AG08395 (cell line): ENCODE measurements at regions not wholly inside any gene's neighbourhood (a gene's known extent, or its start where the extent isn't known, plus 50 kb on each side); places are given as distances from the start of the nearest gene placed in this dataset.
"Not testable (repeated sequence)": the region's sequence is repeated elsewhere in the genome, so short reads cannot be mapped to it uniquely, and the experiment has no call there.

Experiments used
- DNase-seq: peaks from one replicate; pipeline ENCODE4 v3.0.0; 2012; ENCODE audit warnings: mixed read lengths, low spot score

- DNase-seq: no peak
Observed at GRCh38 chr4:29307256-29307655, 1412.9 kb upstream of the PCDH7 start.

GRCh38 chr4:29307755-29308154 is 1412.4 kb upstream of the PCDH7 start:
- DNase-seq: no peak

DNA sequence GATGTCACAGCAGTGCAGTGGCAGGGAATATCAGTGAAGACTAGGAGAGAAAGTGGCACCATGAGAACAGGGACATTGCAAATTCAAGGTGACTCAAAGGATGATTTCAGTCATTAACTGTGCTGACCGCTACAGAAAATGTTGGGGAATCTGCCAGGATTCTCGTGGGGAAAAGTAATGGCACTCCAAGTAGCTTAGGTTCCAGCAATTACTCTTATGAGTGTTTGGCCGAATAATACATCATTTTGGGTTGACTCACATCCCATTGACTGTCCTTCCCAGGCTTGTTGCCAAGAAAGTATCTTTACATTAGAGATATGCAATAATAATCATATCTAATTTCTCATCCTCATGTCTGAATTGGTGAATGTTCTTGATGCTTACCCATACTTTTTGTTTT is 1411.1 kb upstream of the PCDH7 start:
- DNase-seq: no peak

- DNase-seq: no peak
Observed at GRCh38 chr4:29310252-29310651, 1409.9 kb upstream of the PCDH7 start.

DNA sequence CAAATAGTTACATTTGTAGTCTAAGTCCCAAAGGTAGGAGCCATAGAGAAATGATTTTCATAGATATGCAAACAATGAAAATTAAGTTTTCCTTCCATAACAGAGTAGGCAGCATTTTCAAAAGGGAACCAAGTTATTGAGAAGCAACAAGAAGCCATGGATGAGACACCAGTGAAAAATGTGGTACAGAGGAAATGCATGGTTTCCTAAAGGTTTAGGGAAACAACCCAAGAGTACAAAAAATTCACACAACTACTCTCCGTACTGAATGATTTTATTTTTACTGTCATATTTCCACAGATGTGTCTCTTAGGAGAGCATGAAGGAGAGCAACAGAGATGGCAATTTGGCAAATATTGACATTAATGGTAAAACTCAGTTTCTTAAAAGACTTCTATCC is 1408.9 kb upstream of the PCDH7 start:
- DNase-seq: no peak

- DNase-seq: no peak
Observed at GRCh38 chr4:29319663-29320340, 1400.4 kb upstream of the PCDH7 start.

DNA sequence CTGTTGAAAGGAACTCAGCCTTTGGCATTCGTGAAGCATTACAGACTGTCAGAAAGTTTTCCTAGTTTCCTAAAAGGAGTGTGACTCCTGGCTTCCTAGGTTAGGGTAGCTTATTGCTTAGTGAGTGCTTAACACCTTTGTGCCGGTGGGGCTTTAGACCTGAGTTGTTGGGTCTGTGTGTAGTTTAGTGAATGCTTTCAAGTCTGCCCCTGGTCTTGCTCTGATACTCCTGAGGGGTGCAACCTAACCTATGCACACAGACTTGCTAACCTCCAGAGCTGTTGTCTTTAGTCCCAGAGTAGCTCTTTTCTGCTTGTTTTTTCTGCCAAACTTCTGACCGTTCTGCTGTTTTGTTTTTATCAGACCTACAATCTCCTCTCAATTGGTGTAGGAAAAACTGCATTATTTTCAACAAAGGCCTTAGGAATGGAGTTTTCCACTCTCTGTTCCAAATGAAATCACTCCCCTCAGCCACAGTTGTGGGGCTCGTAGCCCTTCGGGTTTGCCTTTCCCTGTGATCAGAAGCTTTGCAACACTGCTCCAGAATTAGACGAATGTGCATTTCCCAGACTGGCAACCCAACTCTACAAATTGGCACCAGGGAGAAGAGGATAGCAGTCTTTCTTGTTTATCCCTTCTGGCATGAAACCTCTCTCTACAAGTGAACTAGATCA is 1399.1 kb upstream of the PCDH7 start:
- no peak for DNase-seq

DNA sequence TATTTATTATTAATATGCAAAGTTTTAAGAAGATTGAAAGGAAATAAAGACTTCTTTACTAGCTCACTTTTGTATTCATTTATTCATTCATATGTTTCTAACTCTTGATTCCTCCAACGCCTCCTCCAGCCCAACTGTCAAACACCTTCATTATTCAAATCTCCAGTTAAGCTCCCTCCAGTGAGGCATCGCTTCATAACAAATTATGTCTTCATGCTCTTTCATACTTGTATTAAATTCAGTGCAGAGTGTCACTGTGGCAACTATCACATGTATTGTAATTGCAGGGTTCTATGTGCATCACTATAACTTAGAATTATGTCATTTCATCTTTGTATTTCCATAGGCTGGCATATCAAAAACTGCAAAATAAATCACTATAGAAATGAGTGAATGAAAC is 1394.2 kb upstream of the PCDH7 start:
- DNase-seq: no peak

- DNase-seq: no peak
Observed at GRCh38 chr4:29326816-29327215, 1393.4 kb upstream of the PCDH7 start.

GRCh38 chr4:29336861-29337260 is 1383.3 kb upstream of the PCDH7 start:
- no peak for DNase-seq

DNA sequence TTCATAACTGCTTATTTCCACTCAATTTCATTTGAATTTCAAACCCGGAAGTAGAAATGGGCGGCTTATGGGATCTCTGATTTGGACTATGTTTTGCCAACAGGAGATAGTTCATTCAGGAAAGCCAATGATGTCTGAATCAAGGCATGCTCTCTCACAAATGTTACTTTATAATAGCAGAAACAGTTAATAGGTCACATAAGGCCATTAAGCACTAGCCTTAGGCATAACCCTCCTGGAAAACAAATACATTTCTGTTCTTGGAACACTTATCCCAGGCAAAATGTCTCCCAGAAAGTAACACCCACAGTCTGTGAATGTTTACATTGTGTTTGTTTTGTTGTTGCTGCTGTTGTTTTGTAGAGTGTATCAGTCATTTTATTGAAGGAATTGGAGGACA is 1347.2 kb upstream of the PCDH7 start:
- no peak for DNase-seq

GRCh38 chr4:29375716-29376115 is 1344.5 kb upstream of the PCDH7 start:
- no peak for DNase-seq

GRCh38 chr4:29378237-29378636 is 1341.9 kb upstream of the PCDH7 start:
- DNase-seq: not testable (repeated sequence)

DNA sequence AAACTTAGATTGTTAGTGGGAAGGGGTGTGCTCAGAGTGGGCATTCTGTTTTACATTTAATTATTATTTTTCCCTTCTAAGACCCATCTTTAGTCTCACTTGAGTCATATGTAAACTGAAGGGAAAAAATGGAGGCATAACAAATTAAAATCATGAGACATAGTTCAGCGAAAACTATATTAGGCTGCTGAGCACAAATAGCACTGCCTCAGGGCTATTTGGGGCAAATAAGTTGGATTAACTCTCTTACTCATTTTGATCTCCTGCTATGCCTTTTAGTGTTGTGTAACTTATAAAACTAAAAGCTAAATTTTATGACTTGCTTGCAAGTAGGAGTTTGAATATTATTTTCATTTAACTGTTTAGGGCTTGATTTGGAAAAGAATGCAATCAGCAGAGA is 1329.2 kb upstream of the PCDH7 start:
- DNase-seq: no peak

DNA sequence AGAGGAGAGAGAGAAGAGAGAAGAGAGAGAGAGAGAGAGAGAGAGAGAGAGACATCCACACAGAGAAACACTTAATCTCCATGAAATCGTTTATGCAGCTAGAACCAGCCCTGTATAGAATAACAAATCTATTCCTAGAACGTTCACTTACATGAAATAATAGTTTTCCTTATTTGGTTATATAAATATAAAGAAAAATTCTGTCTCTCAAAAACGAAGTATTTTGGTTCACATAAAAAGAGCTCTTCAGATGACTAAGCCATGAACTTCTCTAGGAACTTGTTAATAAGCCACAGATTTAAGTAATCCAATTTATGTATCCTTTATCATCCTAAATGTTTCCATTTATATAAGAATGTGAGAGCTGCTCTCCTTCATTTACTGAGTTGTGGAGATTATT is 1315.1 kb upstream of the PCDH7 start:
- DNase-seq: no peak

GRCh38 chr4:29415771-29416170 is 1304.4 kb upstream of the PCDH7 start:
- no peak for DNase-seq

GRCh38 chr4:29423836-29424721 is 1296.1 kb upstream of the PCDH7 start:
- peak; percentile 20 for DNase-seq

DNA sequence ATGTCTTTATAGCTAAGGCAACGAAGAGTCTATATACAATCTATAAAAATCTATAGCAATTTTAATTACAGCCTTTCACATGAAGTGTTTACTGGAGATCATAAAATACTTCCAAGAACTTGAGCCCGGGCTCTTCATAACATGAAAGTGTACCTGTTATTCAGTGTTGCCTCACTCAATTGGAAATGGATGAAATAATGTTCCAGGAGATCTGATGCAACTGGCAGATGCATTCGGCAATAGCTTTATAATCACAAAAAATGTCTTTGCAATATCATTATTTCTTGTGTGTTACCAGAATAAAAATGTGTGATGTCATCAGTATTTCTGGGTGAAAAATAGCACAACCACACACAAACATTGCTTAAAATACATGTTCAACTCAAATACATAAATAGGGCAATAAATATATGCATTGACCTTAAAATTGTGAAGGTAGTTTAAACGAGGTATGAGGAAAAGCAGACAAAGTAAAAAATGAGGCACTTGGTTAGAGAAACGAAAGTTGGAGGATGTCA is 1266.8 kb upstream of the PCDH7 start:
- DNase-seq: no peak

DNA sequence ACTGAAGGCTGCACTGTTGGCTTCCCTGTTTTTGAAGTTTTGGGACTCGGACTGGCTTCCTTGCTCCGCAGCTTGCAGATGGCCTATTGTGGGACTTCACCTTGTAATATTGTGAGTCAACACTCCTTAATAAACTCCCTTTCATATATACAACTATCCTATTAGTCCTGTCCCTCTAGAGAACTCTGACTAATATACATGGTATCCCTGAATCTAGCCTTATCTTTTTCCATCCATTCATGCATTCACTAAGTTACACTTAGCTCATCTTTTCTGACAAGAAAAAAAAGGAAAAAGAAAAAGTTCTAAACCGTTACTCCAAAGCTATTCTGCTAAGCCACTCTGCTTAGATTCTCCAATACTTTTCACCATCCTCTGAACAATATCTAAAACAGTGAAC is 1260.2 kb upstream of the PCDH7 start:
- DNase-seq: no peak

GRCh38 chr4:29467044-29467717 is 1253.0 kb upstream of the PCDH7 start:
- DNase-seq: no peak
